HUES64 (cell line): ENCODE measurements at regions not wholly inside any gene's neighbourhood (a gene's known extent, or its start where the extent isn't known, plus 50 kb on each side); places are given as distances from the start of the nearest gene placed in this dataset.

ENCODE experiments used
- H3K27ac ChIP-seq: 2 replicates; pipeline ENCODE4 v1.7.0; 2013; ENCODE audit warnings: low read depth, low read length, inconsistent platforms
- H3K27me3 ChIP-seq: 2 replicates; pipeline ENCODE4 v1.6.1; 2013; ENCODE audit warnings: mild to moderate bottlenecking, low read length; ENCODE audit not compliant: insufficient read depth
- H3K36me3 ChIP-seq: 2 replicates; pipeline ENCODE4 v1.6.1; 2013; ENCODE audit warnings: mild to moderate bottlenecking, low read length; ENCODE audit not compliant: insufficient read depth
- H3K4me1 ChIP-seq: 2 replicates; pipeline ENCODE4 v1.6.1; 2013; ENCODE audit warnings: mild to moderate bottlenecking, low read length, moderate library complexity; ENCODE audit not compliant: insufficient read depth
- H3K4me3 ChIP-seq: 2 replicates; pipeline ENCODE4 v1.5.1; 2013; ENCODE audit warnings: mild to moderate bottlenecking, low read length, moderate library complexity
- H3K9ac ChIP-seq: 2 replicates; pipeline ENCODE4 v1.6.1; 2013; ENCODE audit warnings: mild to moderate bottlenecking, low read depth, low read length
- H3K9me3 ChIP-seq: 2 replicates; pipeline ENCODE4 v1.6.1; 2013; ENCODE audit warnings: low read depth, low read length; ENCODE audit not compliant: insufficient read depth
- WGBS: fragments of 150-250, 120-280 bp; methylation state at CpG from one replicate; pipeline ENCODE4 v1.1.7; 2013; ENCODE audit warnings: missing lambda C conversion rate; 5-methylcytosine and 5-hydroxymethylcytosine counted together

DNA sequence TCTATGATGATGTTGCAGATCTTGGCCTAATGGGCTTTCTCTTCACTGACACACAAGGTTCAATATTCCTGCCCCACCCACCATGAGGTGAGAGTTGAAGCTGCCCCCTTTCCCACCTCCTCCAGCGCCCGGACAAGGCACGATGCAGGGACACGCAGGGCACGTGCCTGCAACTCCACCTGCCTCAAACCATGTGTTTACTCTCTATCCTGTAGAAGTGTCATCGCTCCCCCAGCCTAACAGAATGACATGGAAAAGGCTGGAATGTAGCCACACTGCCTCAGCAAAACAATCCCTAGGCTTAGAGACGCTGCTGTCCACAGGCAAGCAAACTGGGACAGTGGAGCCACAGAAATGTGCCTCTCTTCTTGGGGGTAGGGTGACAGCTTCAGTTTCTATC is 92.9 kb upstream of the SOD1 start:
- no peaks in the 10 kb centered on the region for H3K9me3 ChIP-seq
- H3K27me3 ChIP-seq = no peaks in the 10 kb centered on the region
- H3K9ac ChIP-seq = no peak overlapping the region
- no peaks in the 10 kb centered on the region for H3K36me3 ChIP-seq
- WGBS = 63% methylated on average over 7 of the region's 7 CpGs
- H3K4me1 ChIP-seq = peaks cover 11% of the 10 kb centered on the region; the same call in 1 of the 2 replicates
- no peak overlapping the region for H3K27ac ChIP-seq
- no peak overlapping the region for H3K4me3 ChIP-seq

DNA sequence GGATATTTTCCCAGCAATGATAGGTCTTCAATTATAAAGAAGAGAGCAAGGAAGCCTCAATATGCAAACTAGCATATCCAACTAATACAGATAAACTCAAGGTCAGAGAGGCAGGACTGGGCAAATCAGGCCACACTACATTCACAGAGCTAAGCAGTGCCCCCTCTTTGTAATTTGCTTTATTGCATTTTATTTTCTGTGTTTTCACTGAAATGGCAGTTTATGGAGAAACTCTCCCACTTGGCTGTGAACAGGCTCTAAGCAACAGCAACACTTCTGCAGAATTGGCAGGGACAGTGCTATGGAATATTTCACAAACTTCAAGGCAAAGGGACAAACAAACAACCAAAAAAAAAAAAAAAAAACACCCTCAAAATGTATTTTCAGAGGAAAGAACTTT is 93.4 kb upstream of the SOD1 start:
- no peak overlapping the region for H3K9ac ChIP-seq
- no peaks in the 10 kb centered on the region for H3K36me3 ChIP-seq
- H3K4me3 ChIP-seq = no peak overlapping the region
- no peaks in the 10 kb centered on the region for H3K9me3 ChIP-seq
- H3K27me3 ChIP-seq = no peaks in the 10 kb centered on the region
- peaks cover 13% of the 10 kb centered on the region; the same call in 1 of the 2 replicates for H3K4me1 ChIP-seq
- H3K27ac ChIP-seq = peak overlapping the region; percentile 12; the same call in 1 of the 2 replicates

- Histone ChIP-seq H3K9ac (no peak overlapping the region), H3K4me1 (peaks cover 19% of the 10 kb centered on the region; the same call in 1 of the 2 replicates), H3K4me3 (no peak overlapping the region), H3K27ac (no peak overlapping the region), H3K27me3 (no peaks in the 10 kb centered on the region), H3K9me3 (no peaks in the 10 kb centered on the region), H3K36me3 (no peaks in the 10 kb centered on the region)
- WGBS = 64% methylated on average over 9 of the region's 9 CpGs
These were observed 95.1 kb upstream of the SOD1 start for GRCh38 chr21:31564439-31564838.

- Histone ChIP-seq H3K9ac (no peak overlapping the region), H3K4me3 (peak overlapping the region; percentile 71), H3K27me3 (peaks cover 16% of the 10 kb centered on the region), H3K4me1 (peaks cover 33% of the 10 kb centered on the region), H3K27ac (no peak overlapping the region), H3K36me3 (no peaks in the 10 kb centered on the region), H3K9me3 (no peaks in the 10 kb centered on the region)
- WGBS = 89% methylated on average over 6 of the region's 6 CpGs
These were observed 99.0 kb upstream of the SOD1 start for GRCh38 chr21:31560479-31560878.

GRCh38 chr21:31559368-31560119 is 99.9 kb upstream of the SOD1 start:
- H3K27ac ChIP-seq = peak overlapping the region; percentile 93
- H3K36me3 ChIP-seq = no peaks in the 10 kb centered on the region
- H3K4me3 ChIP-seq = peak overlapping the region; percentile 71
- peaks cover 42% of the 10 kb centered on the region for H3K4me1 ChIP-seq
- peak overlapping the region; percentile 93 for H3K9ac ChIP-seq
- H3K9me3 ChIP-seq = no peaks in the 10 kb centered on the region
- 2% methylated on average over 54 of the region's 54 CpGs for WGBS
- peaks cover 16% of the 10 kb centered on the region for H3K27me3 ChIP-seq

GRCh38 chr21:31558962-31559367 is 100.5 kb upstream of the SOD1 start:
- H3K27me3 ChIP-seq = peaks cover 16% of the 10 kb centered on the region
- peaks cover 45% of the 10 kb centered on the region for H3K4me1 ChIP-seq
- H3K9me3 ChIP-seq = no peaks in the 10 kb centered on the region
- WGBS = under 1% methylated on average over 59 of the region's 59 CpGs
- peak overlapping the region; percentile 71 for H3K4me3 ChIP-seq
- H3K27ac ChIP-seq = peak overlapping the region; percentile 93
- no peaks in the 10 kb centered on the region for H3K36me3 ChIP-seq
- peak overlapping the region; percentile 93 for H3K9ac ChIP-seq

DNA sequence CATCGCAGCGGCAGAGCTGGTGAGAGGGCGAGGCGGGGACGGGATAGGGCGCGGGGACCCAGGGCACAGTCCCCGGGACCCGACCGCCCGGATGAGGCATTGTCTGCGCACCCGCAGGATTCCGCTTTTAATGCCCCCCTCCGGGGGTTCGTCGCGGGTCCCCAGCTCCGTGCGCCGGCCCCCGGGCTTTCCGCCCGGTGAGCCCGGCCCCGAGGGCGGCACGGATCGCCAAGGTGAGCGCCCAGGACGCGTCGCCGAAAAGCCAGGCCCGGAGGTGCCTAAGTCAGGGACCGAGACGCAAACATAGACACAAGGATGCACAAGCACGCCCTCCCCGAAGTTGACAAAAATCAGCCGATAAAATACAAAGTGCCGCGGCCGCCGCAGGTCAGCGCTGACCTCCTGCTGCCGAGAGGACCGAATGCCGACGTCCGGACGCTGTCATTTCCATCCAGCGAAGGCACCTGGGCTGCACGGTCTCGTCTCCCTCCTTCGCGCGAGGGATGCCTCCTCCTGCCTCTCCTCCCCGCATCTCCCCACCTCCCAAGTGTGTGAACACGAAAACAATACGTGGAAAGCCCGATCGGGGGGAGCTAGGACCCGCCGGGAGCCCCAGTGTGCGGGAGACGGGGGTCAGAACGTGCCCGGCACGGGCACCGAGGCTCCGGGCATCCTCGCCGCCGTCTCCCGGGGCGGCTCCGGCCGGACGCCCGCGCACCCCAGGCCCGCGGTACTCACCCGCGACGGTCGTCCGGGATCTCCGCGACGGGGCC is 101.1 kb upstream of the SOD1 start:
- Histone ChIP-seq H3K4me3 (peak overlapping the region; percentile 71), H3K27ac (peak overlapping the region; percentile 8; the same call in 1 of the 2 replicates), H3K36me3 (no peaks in the 10 kb centered on the region), H3K4me1 (peaks cover 51% of the 10 kb centered on the region), H3K9me3 (no peaks in the 10 kb centered on the region), H3K9ac (peak overlapping the region; percentile 93), H3K27me3 (peaks cover 16% of the 10 kb centered on the region)
- under 1% methylated on average over 91 of the region's 91 CpGs for WGBS

DNA sequence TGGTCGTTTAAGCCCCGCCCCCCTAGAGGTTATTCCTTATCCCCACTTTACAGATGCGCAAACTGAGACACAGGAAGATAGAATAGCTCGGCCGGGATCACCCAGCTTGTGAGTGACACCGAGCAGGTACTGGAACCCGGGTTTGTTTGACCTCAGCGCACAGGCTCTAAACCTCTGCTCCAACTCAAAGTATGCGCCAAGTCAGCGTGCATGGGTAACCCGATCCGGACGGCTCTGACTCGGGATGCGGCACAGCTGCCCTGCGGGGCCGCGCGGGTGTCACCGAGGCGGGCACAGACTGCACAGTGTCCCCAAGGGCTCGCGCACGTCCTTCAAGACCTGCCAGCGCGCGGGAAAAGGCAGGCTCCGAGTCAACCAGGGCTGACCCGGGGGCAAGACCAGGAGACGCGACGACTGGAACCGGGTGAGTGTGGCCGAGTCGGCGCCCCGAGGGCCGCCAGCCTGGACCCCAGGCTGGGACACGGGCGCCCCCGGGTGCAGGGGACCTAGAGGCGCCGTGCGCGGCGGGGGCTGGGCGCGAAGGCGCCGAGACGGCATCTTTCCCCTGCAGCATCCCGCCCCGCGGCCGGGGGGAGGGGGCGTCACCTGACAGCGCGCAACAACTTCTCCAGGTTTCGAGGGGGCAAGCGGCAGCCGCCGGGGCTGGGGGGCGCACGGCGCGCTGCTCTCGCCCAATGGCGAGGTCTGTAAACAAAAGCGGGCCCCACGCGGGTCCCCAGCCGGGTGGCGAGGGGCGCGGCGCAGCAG is 101.9 kb upstream of the SOD1 start:
- H3K27ac ChIP-seq = no peak overlapping the region
- H3K27me3 ChIP-seq = peaks cover 16% of the 10 kb centered on the region
- H3K4me1 ChIP-seq = peaks cover 58% of the 10 kb centered on the region
- H3K9me3 ChIP-seq = no peaks in the 10 kb centered on the region
- no peaks in the 10 kb centered on the region for H3K36me3 ChIP-seq
- peak overlapping the region; percentile 93; the same call in 1 of the 2 replicates for H3K9ac ChIP-seq
- H3K4me3 ChIP-seq = peak overlapping the region; percentile 71
- WGBS = 1% methylated on average over 76 of the region's 76 CpGs

GRCh38 chr21:31556662-31557061 is 102.8 kb upstream of the SOD1 start:
- Histone ChIP-seq H3K27me3 (peaks cover 16% of the 10 kb centered on the region), H3K27ac (peak overlapping the region; percentile 92; the same call in 1 of the 2 replicates), H3K9ac (peak overlapping the region; percentile 77; the same call in 1 of the 2 replicates), H3K9me3 (no peaks in the 10 kb centered on the region), H3K4me3 (peak overlapping the region; percentile 71; the same call in 1 of the 2 replicates), H3K36me3 (no peaks in the 10 kb centered on the region), H3K4me1 (peaks cover 54% of the 10 kb centered on the region)
- 26% methylated on average over 3 of the region's 3 CpGs for WGBS

GRCh38 chr21:31555741-31556191 is 103.7 kb upstream of the SOD1 start:
- WGBS = 3% methylated on average over 6 of the region's 9 CpGs
- peak overlapping the region; percentile 71 for H3K4me3 ChIP-seq
- peaks cover 16% of the 10 kb centered on the region for H3K27me3 ChIP-seq
- H3K36me3 ChIP-seq = no peaks in the 10 kb centered on the region
- peak overlapping the region; percentile 92 for H3K27ac ChIP-seq
- H3K9ac ChIP-seq = peak overlapping the region; percentile 77
- H3K4me1 ChIP-seq = peaks cover 52% of the 10 kb centered on the region
- H3K9me3 ChIP-seq = no peaks in the 10 kb centered on the region
